ENCODE measurements at regions not wholly inside any gene's neighbourhood (a gene's known extent, or its start where the extent isn't known, plus 50 kb on each side); places are given as distances from the start of the nearest gene placed in this dataset.
"Not testable (repeated sequence)": the region's sequence is repeated elsewhere in the genome, so short reads cannot be mapped to it uniquely, and the experiment has no call there.

- H3K9me3 ChIP-seq (ENCODE audit: control insufficient read depth, insufficient read depth, low read depth, low read length), result no peaks in the 10 kb centered on the region
Observed at GRCh38 chr13:50747737-50748350, 95.6 kb downstream of the DLEU7 start.

GRCh38 chr13:50753221-50753620 is 90.3 kb downstream of the DLEU7 start:
- not testable (repeated sequence) for H3K79me2 ChIP-seq (ENCODE audit: control insufficient read depth, insufficient read depth, low read length); H3K4me2 ChIP-seq (ENCODE audit: extremely low read depth, insufficient read depth, low read length); H3K36me3 ChIP-seq (ENCODE audit: control insufficient read depth, insufficient read depth, low read length); H3K4me1 ChIP-seq (ENCODE audit: control insufficient read depth, extremely low read depth, insufficient read depth, low read length); H3K27ac ChIP-seq (ENCODE audit: insufficient read depth, low read length); H3K27me3 ChIP-seq (ENCODE audit: control insufficient read depth, insufficient read depth, low read length); H3K9me3 ChIP-seq (ENCODE audit: control insufficient read depth, insufficient read depth, low read depth, low read length); H3K9ac ChIP-seq (ENCODE audit: insufficient read depth, low read length); H2AFZ ChIP-seq (ENCODE audit: low read length); H4K20me1 ChIP-seq (ENCODE audit: control insufficient read depth, extremely low read depth, insufficient read depth, low read length); DNase-seq (ENCODE audit: low read depth in 2 of 2); H3K4me3 ChIP-seq (replicated peaks in 1 of 4; ENCODE audit: control extremely low read depth in 1 of 4, insufficient read depth in 1 of 4, low read depth in 3 of 4, low read length in 4 of 4)

More at GRCh38 chr13:50747737-50748350, 95.6 kb downstream of the DLEU7 start:
- no peak overlapping the region for H3K9ac ChIP-seq (ENCODE audit: insufficient read depth, low read length)
- no peak overlapping the region for H3K27ac ChIP-seq (ENCODE audit: insufficient read depth, low read length)
- no peak overlapping the region for H3K4me2 ChIP-seq (ENCODE audit: extremely low read depth, insufficient read depth, low read length)
- no peak for DNase-seq (ENCODE audit: low read depth in 2 of 2)
- H3K4me3 ChIP-seq (replicated peaks in 1 of 4; ENCODE audit: control extremely low read depth in 1 of 4, insufficient read depth in 1 of 4, low read depth in 3 of 4, low read length in 4 of 4), result no peak overlapping the region
- no peak overlapping the region for H2AFZ ChIP-seq (ENCODE audit: low read length)
- H3K27me3 ChIP-seq (ENCODE audit: control insufficient read depth, insufficient read depth, low read length), result no peaks in the 10 kb centered on the region
- H4K20me1 ChIP-seq (ENCODE audit: control insufficient read depth, extremely low read depth, insufficient read depth, low read length), result no peaks in the 10 kb centered on the region
- H3K4me1 ChIP-seq (ENCODE audit: control insufficient read depth, extremely low read depth, insufficient read depth, low read length), result no peaks in the 10 kb centered on the region
- no peaks in the 10 kb centered on the region for H3K79me2 ChIP-seq (ENCODE audit: control insufficient read depth, insufficient read depth, low read length)
- no peak for TF ChIP-seq EZH2 (IDR thresholded peaks at IDR 0.05; ENCODE audit: low read length, missing control alignments)
- TF ChIP-seq, protein P1, sequence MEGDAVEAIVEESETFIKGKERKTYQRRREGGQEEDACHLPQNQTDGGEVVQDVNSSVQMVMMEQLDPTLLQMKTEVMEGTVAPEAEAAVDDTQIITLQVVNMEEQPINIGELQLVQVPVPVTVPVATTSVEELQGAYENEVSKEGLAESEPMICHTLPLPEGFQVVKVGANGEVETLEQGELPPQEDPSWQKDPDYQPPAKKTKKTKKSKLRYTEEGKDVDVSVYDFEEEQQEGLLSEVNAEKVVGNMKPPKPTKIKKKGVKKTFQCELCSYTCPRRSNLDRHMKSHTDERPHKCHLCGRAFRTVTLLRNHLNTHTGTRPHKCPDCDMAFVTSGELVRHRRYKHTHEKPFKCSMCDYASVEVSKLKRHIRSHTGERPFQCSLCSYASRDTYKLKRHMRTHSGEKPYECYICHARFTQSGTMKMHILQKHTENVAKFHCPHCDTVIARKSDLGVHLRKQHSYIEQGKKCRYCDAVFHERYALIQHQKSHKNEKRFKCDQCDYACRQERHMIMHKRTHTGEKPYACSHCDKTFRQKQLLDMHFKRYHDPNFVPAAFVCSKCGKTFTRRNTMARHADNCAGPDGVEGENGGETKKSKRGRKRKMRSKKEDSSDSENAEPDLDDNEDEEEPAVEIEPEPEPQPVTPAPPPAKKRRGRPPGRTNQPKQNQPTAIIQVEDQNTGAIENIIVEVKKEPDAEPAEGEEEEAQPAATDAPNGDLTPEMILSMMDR (conservative IDR thresholded peaks at IDR 0.05 in 1 of 2, IDR thresholded peaks at IDR 0.05 in 1 of 2; ENCODE audit: low read depth in 1 of 2, low read length in 2 of 2), result no peak
- no peaks in the 10 kb centered on the region for H3K36me3 ChIP-seq (ENCODE audit: control insufficient read depth, insufficient read depth, low read length)

- not testable (repeated sequence) for H3K9ac ChIP-seq (ENCODE audit: insufficient read depth, low read length); H3K27ac ChIP-seq (ENCODE audit: insufficient read depth, low read length); H3K4me1 ChIP-seq (ENCODE audit: control insufficient read depth, extremely low read depth, insufficient read depth, low read length); H3K4me2 ChIP-seq (ENCODE audit: extremely low read depth, insufficient read depth, low read length); H3K36me3 ChIP-seq (ENCODE audit: control insufficient read depth, insufficient read depth, low read length); DNase-seq (ENCODE audit: low read depth in 2 of 2); H3K79me2 ChIP-seq (ENCODE audit: control insufficient read depth, insufficient read depth, low read length); H3K27me3 ChIP-seq (ENCODE audit: control insufficient read depth, insufficient read depth, low read length); H3K4me3 ChIP-seq (replicated peaks in 1 of 4; ENCODE audit: control extremely low read depth in 1 of 4, insufficient read depth in 1 of 4, low read depth in 3 of 4, low read length in 4 of 4); H2AFZ ChIP-seq (ENCODE audit: low read length); H4K20me1 ChIP-seq (ENCODE audit: control insufficient read depth, extremely low read depth, insufficient read depth, low read length); H3K9me3 ChIP-seq (ENCODE audit: control insufficient read depth, insufficient read depth, low read depth, low read length)
Observed at GRCh38 chr13:50755862-50756685, 87.4 kb downstream of the DLEU7 start.

- DNase-seq (ENCODE audit: low read depth in 2 of 2), result no peak
- no peak for TF ChIP-seq EZH2 (IDR thresholded peaks at IDR 0.05; ENCODE audit: low read length, missing control alignments)
- TF ChIP-seq, protein P1 (conservative IDR thresholded peaks at IDR 0.05 in 1 of 2, IDR thresholded peaks at IDR 0.05 in 1 of 2; ENCODE audit: low read depth in 1 of 2, low read length in 2 of 2), result no peak
- H3K79me2 ChIP-seq (ENCODE audit: control insufficient read depth, insufficient read depth, low read length), result no peaks in the 10 kb centered on the region
- H3K9ac ChIP-seq (ENCODE audit: insufficient read depth, low read length), result no peak overlapping the region
- no peaks in the 10 kb centered on the region for H3K9me3 ChIP-seq (ENCODE audit: control insufficient read depth, insufficient read depth, low read depth, low read length)
- H2AFZ ChIP-seq (ENCODE audit: low read length), result no peak overlapping the region
- H3K4me1 ChIP-seq (ENCODE audit: control insufficient read depth, extremely low read depth, insufficient read depth, low read length), result no peaks in the 10 kb centered on the region
- H3K27me3 ChIP-seq (ENCODE audit: control insufficient read depth, insufficient read depth, low read length), result peaks cover 3% of the 10 kb centered on the region
- H4K20me1 ChIP-seq (ENCODE audit: control insufficient read depth, extremely low read depth, insufficient read depth, low read length), result no peaks in the 10 kb centered on the region
- H3K36me3 ChIP-seq (ENCODE audit: control insufficient read depth, insufficient read depth, low read length), result no peaks in the 10 kb centered on the region
- no peak overlapping the region for H3K4me2 ChIP-seq (ENCODE audit: extremely low read depth, insufficient read depth, low read length)
- no peak overlapping the region for H3K27ac ChIP-seq (ENCODE audit: insufficient read depth, low read length)
- H3K4me3 ChIP-seq (replicated peaks in 1 of 4; ENCODE audit: control extremely low read depth in 1 of 4, insufficient read depth in 1 of 4, low read depth in 3 of 4, low read length in 4 of 4), result no peak overlapping the region
Observed at GRCh38 chr13:50757008-50757407, 86.5 kb downstream of the DLEU7 start.

All from fibroblast of lung (primary cell).